Caco-2 (cell line): ENCODE measurements at regions not wholly inside any gene's neighbourhood (a gene's known extent, or its start where the extent isn't known, plus 50 kb on each side); places are given as distances from the start of the nearest gene placed in this dataset.
A peak's percentile ranks its signal among the peaks of the same experiment; 100 is the strongest.

Experiments used
- BruUV-seq: library from RNA; stranded (reverse); fragments of 400-500 nt; replicated peaks from 2 replicates; lab custom pipeline; 2021; lab: Mats Ljungman, UMichigan
- CTCF ChIA-PET: fragments of 300-600 bp; sonication (Branson Sonifier 250); formaldehyde crosslinking; loops from one replicate; lab custom pipeline; 2022; ENCODE audit warnings: antibody characterized with exemption; lab: Charles Lee
- POLR2A ChIA-PET: fragments of 300-600 bp; sonication (Branson Sonifier 250); formaldehyde crosslinking; loops from one replicate; lab custom pipeline; 2022; ENCODE audit warnings: antibody characterized with exemption; lab: Charles Lee
- DNase-seq, 2 experiments: peaks; one replicate each; pipeline versions ENCODE4 v3.0.0 to v3.0.0-alpha.2; 2020 to 2022
- H3K27me3 ChIP-seq: replicated peaks from 2 replicates; pipeline ENCODE4 v1.6.0; 2011; ENCODE audit warnings: low read length; ENCODE audit not compliant: control insufficient read depth, insufficient read depth
- H3K36me3 ChIP-seq: 2 replicates; pipeline ENCODE4 v1.5.1; 2011; ENCODE audit warnings: low read length; ENCODE audit not compliant: control insufficient read depth, insufficient read depth
- H3K4me1 ChIP-seq: fragments of 250-450 bp; sonication (Bioruptor Pico); 2 replicates; pipeline ENCODE4 v1.5.1; 2020; ENCODE audit warnings: mild to moderate bottlenecking
- H3K4me3 ChIP-seq: 2 replicates; pipeline ENCODE4 v1.5.1; 2011; ENCODE audit warnings: low read depth, mild to moderate bottlenecking, control low read depth, low read length
- H3K9me3 ChIP-seq: fragments of 250-450 bp; sonication (Bioruptor Pico); 2 replicates; pipeline ENCODE4 v1.5.1; 2020; ENCODE audit warnings: mild to moderate bottlenecking, moderate library complexity
- H3K27ac Mint-ChIP-seq: one replicate; pipeline ENCODE4 v1.8.0; 2022; ENCODE audit warnings: mixed read lengths; ENCODE audit not compliant: unreplicated experiment
- H3K27me3 Mint-ChIP-seq: one replicate; pipeline ENCODE4 v1.8.0; 2022; ENCODE audit warnings: mixed read lengths; ENCODE audit not compliant: insufficient read depth, unreplicated experiment
- H3K36me3 Mint-ChIP-seq: one replicate; pipeline ENCODE4 v1.8.0; 2022; ENCODE audit warnings: mild to moderate bottlenecking, mixed read lengths; ENCODE audit not compliant: insufficient read depth, unreplicated experiment
- H3K4me1 Mint-ChIP-seq: one replicate; pipeline ENCODE4 v1.8.0; 2022; ENCODE audit warnings: low read depth, mixed read lengths; ENCODE audit not compliant: unreplicated experiment
- H3K4me3 Mint-ChIP-seq: one replicate; pipeline ENCODE4 v1.8.0; 2022; ENCODE audit warnings: mild to moderate bottlenecking, moderate library complexity, mixed read lengths; ENCODE audit not compliant: unreplicated experiment
- H3K9me3 Mint-ChIP-seq: one replicate; pipeline ENCODE4 v1.8.0; 2022; ENCODE audit warnings: mixed read lengths; ENCODE audit not compliant: unreplicated experiment
- intact Hi-C: fragments of 100-400 bp; cut with micrococcal nuclease; formaldehyde crosslinking; loops from one replicate; pipeline ENCODE4 v1.10.0; 2022; ENCODE audit not compliant: unreplicated experiment
- TF ChIP-seq, protein P1 (sequence below), 2 experiments: fragments of 200-600 bp in 1 of 2; IDR thresholded peaks; 1 replicate in 1 of 2; 2 replicates in 1 of 2; pipeline versions ENCODE4 v1.5.1 to v1.8.0; 2011 to 2022; ENCODE audit warnings: antibody characterized with exemption in 1 of 2, control low read depth in 1 of 2, inconsistent platforms in 1 of 2, low read depth in 1 of 2, low read length in 1 of 2, mild to moderate bottlenecking in 1 of 2, moderate library complexity in 1 of 2; ENCODE audit not compliant: insufficient read depth in 1 of 2, severe bottlenecking in 1 of 2, unreplicated experiment in 1 of 2

DNA sequence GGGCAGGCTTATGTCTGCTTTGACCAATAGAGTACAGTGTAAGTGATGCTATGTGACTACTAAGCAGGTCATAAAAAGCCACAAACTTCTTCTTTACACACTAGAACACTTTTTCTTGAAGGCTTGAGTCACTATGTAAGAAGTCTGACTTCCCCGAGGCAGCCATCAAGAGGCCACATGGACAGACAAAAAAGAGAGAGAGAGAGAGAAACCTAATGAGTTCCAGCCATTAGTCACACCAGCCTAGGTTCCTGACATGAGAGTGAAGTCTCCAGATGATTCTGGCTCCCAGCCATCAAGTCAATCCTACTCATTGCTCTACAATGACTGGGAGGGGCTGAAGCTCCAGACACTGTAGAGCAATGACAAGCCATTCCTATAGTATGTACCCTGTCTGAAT lies 101.4 kb downstream of the LHX9 start:
- no peak for DNase-seq
- no peak overlapping the region for H3K27ac Mint-ChIP-seq
- POLR2A ChIA-PET, result no interaction called here

DNA sequence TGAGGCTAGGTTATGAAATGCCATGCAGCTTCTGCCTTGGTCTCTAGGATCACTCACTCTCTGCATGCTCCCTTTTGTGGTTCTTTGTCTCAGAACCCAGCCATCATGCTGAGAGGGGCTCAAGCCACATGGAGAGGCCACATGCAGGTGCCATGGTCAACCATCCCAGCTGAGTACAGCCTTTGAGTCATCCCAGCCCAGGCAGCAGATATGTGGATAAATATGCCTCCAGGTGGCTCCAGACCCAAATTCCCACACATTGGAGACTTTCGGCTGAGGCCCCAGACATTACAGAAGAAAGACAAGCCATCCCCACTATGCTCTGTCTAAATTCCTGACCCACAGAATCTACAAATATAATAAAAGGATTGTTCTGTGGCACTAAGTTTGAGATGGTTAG lies 102.0 kb downstream of the LHX9 start:
- H3K27me3 Mint-ChIP-seq, result no peaks in the 10 kb centered on the region
- intact Hi-C loops, result no loop called here
- POLR2A ChIA-PET, result no interaction called here

More for the DNA sequence above, 101.4 kb downstream of the LHX9 start:
- H3K9me3 ChIP-seq, result no peaks in the 10 kb centered on the region
- no peaks in the 10 kb centered on the region for H3K4me1 ChIP-seq
- H3K36me3 ChIP-seq, result no peaks in the 10 kb centered on the region
- H3K27me3 ChIP-seq, result no peaks in the 10 kb centered on the region
- intact Hi-C loops, result no loop called here
- Mint-ChIP-seq H3K27me3 (no peaks in the 10 kb centered on the region), H3K4me3 (no peak overlapping the region), H3K9me3 (no peaks in the 10 kb centered on the region), H3K36me3 (no peaks in the 10 kb centered on the region), H3K4me1 (no peaks in the 10 kb centered on the region)
- TF ChIP-seq, protein P1, sequence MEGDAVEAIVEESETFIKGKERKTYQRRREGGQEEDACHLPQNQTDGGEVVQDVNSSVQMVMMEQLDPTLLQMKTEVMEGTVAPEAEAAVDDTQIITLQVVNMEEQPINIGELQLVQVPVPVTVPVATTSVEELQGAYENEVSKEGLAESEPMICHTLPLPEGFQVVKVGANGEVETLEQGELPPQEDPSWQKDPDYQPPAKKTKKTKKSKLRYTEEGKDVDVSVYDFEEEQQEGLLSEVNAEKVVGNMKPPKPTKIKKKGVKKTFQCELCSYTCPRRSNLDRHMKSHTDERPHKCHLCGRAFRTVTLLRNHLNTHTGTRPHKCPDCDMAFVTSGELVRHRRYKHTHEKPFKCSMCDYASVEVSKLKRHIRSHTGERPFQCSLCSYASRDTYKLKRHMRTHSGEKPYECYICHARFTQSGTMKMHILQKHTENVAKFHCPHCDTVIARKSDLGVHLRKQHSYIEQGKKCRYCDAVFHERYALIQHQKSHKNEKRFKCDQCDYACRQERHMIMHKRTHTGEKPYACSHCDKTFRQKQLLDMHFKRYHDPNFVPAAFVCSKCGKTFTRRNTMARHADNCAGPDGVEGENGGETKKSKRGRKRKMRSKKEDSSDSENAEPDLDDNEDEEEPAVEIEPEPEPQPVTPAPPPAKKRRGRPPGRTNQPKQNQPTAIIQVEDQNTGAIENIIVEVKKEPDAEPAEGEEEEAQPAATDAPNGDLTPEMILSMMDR (IDR thresholded peaks at IDR 0.05; ENCODE audit: insufficient read depth in 1 of 2, low read depth in 1 of 2, low read length in 1 of 2, severe bottlenecking in 1 of 2, unreplicated experiment in 1 of 2), result no peak
- CTCF ChIA-PET, result no interaction called here
- H3K4me3 ChIP-seq, result no peak overlapping the region
- BruUV-seq, result no TSS peak

DNA sequence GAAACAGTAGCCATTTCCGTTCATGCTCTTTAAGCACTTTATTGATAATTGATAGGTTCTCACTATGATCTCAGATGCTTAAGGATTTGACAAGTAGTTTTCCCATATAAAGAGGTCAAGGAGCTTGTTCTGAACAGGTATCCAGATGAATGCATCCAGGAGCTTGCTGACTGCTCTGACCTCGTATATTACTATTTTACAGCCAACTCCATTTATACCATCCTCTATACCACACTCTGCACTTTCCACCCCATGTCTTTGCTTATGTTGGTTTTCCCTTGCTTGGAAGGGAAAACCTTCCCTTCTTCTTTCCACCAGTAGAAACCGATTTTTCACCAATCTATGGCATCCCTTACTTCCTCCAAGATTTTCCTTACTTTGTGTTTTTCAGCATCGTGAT lies 107.2 kb downstream of the LHX9 start:
- Histone ChIP-seq H3K4me1 (no peaks in the 10 kb centered on the region), H3K9me3 (no peaks in the 10 kb centered on the region), H3K4me3 (no peak overlapping the region), H3K36me3 (no peaks in the 10 kb centered on the region), H3K27me3 (no peaks in the 10 kb centered on the region)
- Mint-ChIP-seq H3K27me3 (peaks cover 2% of the 10 kb centered on the region), H3K9me3 (no peaks in the 10 kb centered on the region), H3K27ac (peak overlapping the region; percentile 26), H3K36me3 (peaks cover 6% of the 10 kb centered on the region), H3K4me3 (no peak overlapping the region), H3K4me1 (no peaks in the 10 kb centered on the region)
- ChIA-PET POLR2A (no interaction called here), CTCF (no interaction called here)
- no peak for DNase-seq
- no TSS peak for BruUV-seq
- TF ChIP-seq, protein P1 (IDR thresholded peaks at IDR 0.05; ENCODE audit: insufficient read depth in 1 of 2, low read depth in 1 of 2, low read length in 1 of 2, severe bottlenecking in 1 of 2, unreplicated experiment in 1 of 2), result no peak
- intact Hi-C loops, result no loop called here

More for the DNA sequence above, 102.0 kb downstream of the LHX9 start:
- Histone ChIP-seq H3K4me1 (no peaks in the 10 kb centered on the region), H3K27me3 (no peaks in the 10 kb centered on the region), H3K36me3 (no peaks in the 10 kb centered on the region), H3K9me3 (no peaks in the 10 kb centered on the region), H3K4me3 (no peak overlapping the region)
- TF ChIP-seq, protein P1 (IDR thresholded peaks at IDR 0.05; ENCODE audit: insufficient read depth in 1 of 2, low read depth in 1 of 2, low read length in 1 of 2, severe bottlenecking in 1 of 2, unreplicated experiment in 1 of 2), result no peak
- Mint-ChIP-seq H3K9me3 (no peaks in the 10 kb centered on the region), H3K36me3 (no peaks in the 10 kb centered on the region), H3K4me1 (no peaks in the 10 kb centered on the region), H3K4me3 (no peak overlapping the region), H3K27ac (no peak overlapping the region)
- CTCF ChIA-PET, result no interaction called here
- DNase-seq, result no peak
- BruUV-seq, result no TSS peak
